K562 (cell line): ENCODE measurements at regions not wholly inside any gene's neighbourhood (a gene's known extent, or its start where the extent isn't known, plus 50 kb on each side); places are given as distances from the start of the nearest gene placed in this dataset.

Experiments used
- ATAC-seq: fragments of 200-7000 bp; cut with Tn5 transposase; 3 replicates; pipeline ENCODE4 v1.9.1; 2020; ENCODE audit warnings: moderate library complexity
- BruUV-seq: library from RNA; stranded (reverse); fragments of 400-500 nt; replicated peaks from 2 replicates; lab custom pipeline; 2021; lab: Mats Ljungman, UMichigan
- CTCF ChIA-PET: fragments of 300-600 bp; formaldehyde crosslinking; extraction: SDS; loops from one replicate; lab custom pipeline; 2021; ENCODE audit warnings: low intra/inter-chr PET ratio; lab: Yijun Ruan, JAX
- POLR2A ChIA-PET: fragments of 300-600, 350-650 bp; sonication (Branson Sonifier 250); formaldehyde crosslinking; extraction: SDS; loops from one replicate; lab custom pipeline; 2021; ENCODE audit warnings: antibody characterized with exemption, inconsistent platforms; lab: Yijun Ruan, JAX
- DNase-seq, 4 experiments: peaks; one replicate each; pipeline versions ENCODE4 v3.0.0 to v3.0.0-alpha.2; 2011 to 2018; ENCODE audit warnings: low spot score in 3 of 4, mixed read lengths in 3 of 4; ENCODE audit errors: extremely low read depth in 1 of 4
- FAIRE-seq: peaks from 2 replicates; lab custom pipeline; 2011; peaks lifted over from hg19 to GRCh38; lab: Jason Lieb, UNC
- H2AFZ ChIP-seq: 2 replicates; pipeline ENCODE4 v1.6.0; 2011; ENCODE audit warnings: low read depth, low read length, control low read depth, inconsistent platforms
- H3K27ac ChIP-seq: fragments of 200-600 bp; 3 replicates; pipeline ENCODE4 v1.8.0; 2011; ENCODE audit warnings: low read depth, mild to moderate bottlenecking, control low read depth, inconsistent platforms, low read length, moderate library complexity, mixed read lengths; ENCODE audit errors: extremely low read depth
- H3K27me3 ChIP-seq, 2 experiments: fragments of 300-600 bp in 1 of 2; 2 replicates in 1 of 2; 3 replicates in 1 of 2; pipeline versions ENCODE4 v1.6.0 to v1.8.0; 2011; ENCODE audit warnings: inconsistent platforms in 2 of 2, low read length in 2 of 2, mild to moderate bottlenecking in 1 of 2, mixed read lengths in 1 of 2, moderate library complexity in 1 of 2; ENCODE audit not compliant: control insufficient read depth in 2 of 2, insufficient read depth in 2 of 2
- H3K36me3 ChIP-seq: fragments of 300-600 bp; 3 replicates; pipeline ENCODE4 v1.8.0; 2011; ENCODE audit warnings: mild to moderate bottlenecking, low read length, inconsistent platforms; ENCODE audit not compliant: control insufficient read depth, insufficient read depth
- H3K4me1 ChIP-seq, 2 experiments: fragments of 200-600 bp in 1 of 2; replicated peaks in 1 of 2; 2 replicates in 1 of 2; 3 replicates in 1 of 2; pipeline versions ENCODE4 v1.5.1 to v1.8.0; 2011; ENCODE audit warnings: inconsistent platforms in 2 of 2, low read length in 2 of 2, mild to moderate bottlenecking in 1 of 2, mixed read lengths in 1 of 2, moderate library complexity in 1 of 2; ENCODE audit not compliant: control insufficient read depth in 2 of 2, insufficient read depth in 2 of 2
- H3K4me2 ChIP-seq: 2 replicates; pipeline ENCODE4 v1.6.1; 2011; ENCODE audit warnings: low read length, control low read depth, inconsistent platforms, mixed read lengths; ENCODE audit not compliant: insufficient read depth
- H3K4me3 ChIP-seq: fragments of 200-600 bp; sonication (generic), shearing (Covaris generic); 2 replicates; pipeline ENCODE4 v1.5.1; 2016; ENCODE audit warnings: control low read depth, inconsistent platforms
- H3K79me2 ChIP-seq: fragments of 200-600 bp; 3 replicates; pipeline ENCODE4 v1.8.0; 2011; ENCODE audit warnings: low read length, inconsistent platforms; ENCODE audit not compliant: control insufficient read depth, insufficient read depth
- H3K9ac ChIP-seq, 2 experiments: 2 replicates each; pipeline versions ENCODE4 v1.6.0 to v1.6.1; 2011; ENCODE audit warnings: low read depth in 2 of 2, low read length in 2 of 2, control low read depth in 1 of 2, inconsistent platforms in 1 of 2, mild to moderate bottlenecking in 1 of 2, mixed read lengths in 1 of 2; ENCODE audit not compliant: insufficient read depth in 1 of 2
- H3K9me1 ChIP-seq: one replicate; pipeline ENCODE4 v1.6.0; 2011; ENCODE audit warnings: inconsistent platforms, mild to moderate bottlenecking, low read length, moderate library complexity; ENCODE audit not compliant: control insufficient read depth, insufficient read depth
- H3K9me3 ChIP-seq: replicated peaks from 2 replicates; pipeline ENCODE4 v1.5.1; 2011; ENCODE audit warnings: low read depth, low read length, inconsistent platforms; ENCODE audit not compliant: control insufficient read depth, insufficient read depth
- H4K20me1 ChIP-seq: replicated peaks from 2 replicates; pipeline ENCODE4 v1.6.1; 2011; ENCODE audit warnings: low read length, inconsistent platforms, mixed read lengths; ENCODE audit not compliant: control insufficient read depth, insufficient read depth
- ARID2 ChIP-seq: fragments of 450-650 bp; IDR thresholded peaks from 2 replicates; pipeline ENCODE4 v1.6.1; 2017; ENCODE audit warnings: antibody characterized with exemption, mild to moderate bottlenecking
- E4F1 ChIP-seq: fragments of 250-450 bp; sonication (Bioruptor Pico); IDR thresholded peaks from 2 replicates; pipeline ENCODE4 v1.5.0; 2021; ENCODE audit warnings: mild to moderate bottlenecking, borderline replicate concordance
- IRF2 ChIP-seq: sonication (generic); formaldehyde crosslinking; IDR thresholded peaks from 2 replicates; pipeline ENCODE4 v1.8.1; 2022; ENCODE audit warnings: mild to moderate bottlenecking, missing genetic modification reagents
- PTBP1 ChIP-seq: fragments of 200-400 bp; formaldehyde crosslinking; IDR thresholded peaks from 2 replicates; pipeline ENCODE4 v1.6.1; 2017; ENCODE audit warnings: low read depth, low read length
- PTTG1 ChIP-seq: fragments of 450-650 bp; IDR thresholded peaks from 2 replicates; pipeline ENCODE4 v1.6.1; 2016; ENCODE audit warnings: low read depth, mild to moderate bottlenecking, missing genetic modification characterization, missing compliant biosample characterization
- STAT5A ChIP-seq: IDR thresholded peaks from 2 replicates; pipeline ENCODE4 v1.6.1; 2012; ENCODE audit warnings: low read length, inconsistent platforms, borderline replicate concordance
- ZNF354B ChIP-seq: fragments of 250-450 bp; sonication (Bioruptor Pico); IDR thresholded peaks from 2 replicates; pipeline ENCODE4 v1.4.0; 2020
- WGBS: fragments of 100-300 bp; shearing (Covaris generic); methylation state at CpG from one replicate; pipeline ENCODE4 v1.1.6; 2016; ENCODE audit warnings: low coverage, mixed read lengths; ENCODE audit not compliant: insufficient coverage; ENCODE audit errors: missing lambda C conversion rate; 5-methylcytosine and 5-hydroxymethylcytosine counted together
- in situ Hi-C: fragments of 300-500 bp; cut with MboI; formaldehyde crosslinking; loops from 4 replicates; pipeline ENCODE4 v1.15.0; 2018; ENCODE audit warnings: inconsistent platforms, mixed read lengths
- intact Hi-C: fragments of 100-400 bp; cut with micrococcal nuclease; formaldehyde crosslinking; loops from 2 replicates; pipeline ENCODE4 v1.14.2; 2022

GRCh38 chr2:192773044-192773443, 578.3 kb upstream of the TMEFF2 start:
- no peak overlapping the region for H3K27ac ChIP-seq
- H2AFZ ChIP-seq, result no peak overlapping the region
- intact Hi-C loops (no loop called here), in situ Hi-C loops (no loop called here)
- no peaks in the 10 kb centered on the region for H4K20me1 ChIP-seq
- no peak overlapping the region for H3K9ac ChIP-seq
- no peak for DNase-seq
- CTCF ChIA-PET, result no interaction called here
- no TSS peak for BruUV-seq
- no peaks in the 10 kb centered on the region for H3K79me2 ChIP-seq
- H3K36me3 ChIP-seq, result no peaks in the 10 kb centered on the region
- FAIRE-seq, result no peak
- POLR2A ChIA-PET, result no interaction called here
- TF ChIP-seq PTTG1 (tag) (no peak), ARID2 (no peak), PTBP1 (no peak), ZNF354B (CRISPR knock-in tag) (no peak), STAT5A (no peak), E4F1 (CRISPR knock-in tag) (no peak), IRF2 (no peak)
- H3K27me3 ChIP-seq, result no peaks in the 10 kb centered on the region
- H3K9me3 ChIP-seq, result no peaks in the 10 kb centered on the region
- H3K4me3 ChIP-seq, result no peak overlapping the region
- WGBS, result 4% methylated on average over 2 of the region's 2 CpGs
- no peaks in the 10 kb centered on the region for H3K4me1 ChIP-seq
- no peaks in the 10 kb centered on the region for H3K9me1 ChIP-seq
- no peak for ATAC-seq
- H3K4me2 ChIP-seq, result no peak overlapping the region
